ENCODE measurements at regions not wholly inside any gene's neighbourhood (a gene's known extent, or its start where the extent isn't known, plus 50 kb on each side); places are given as distances from the start of the nearest gene placed in this dataset.
"Not testable (repeated sequence)": the region's sequence is repeated elsewhere in the genome, so short reads cannot be mapped to it uniquely, and the experiment has no call there.

- no peak for DNase-seq
Observed at GRCh38 chr13:34179481-34179880, 361.5 kb downstream of the RFC3 start.

GRCh38 chr13:34179927-34180326, 362.0 kb downstream of the RFC3 start:
- DNase-seq = no peak

GRCh38 chr13:34181256-34181655, 363.3 kb downstream of the RFC3 start:
- not testable (repeated sequence) for DNase-seq

- DNase-seq = no peak
Observed at GRCh38 chr13:34189946-34190345, 372.0 kb downstream of the RFC3 start.

GRCh38 chr13:34201050-34201913, 383.3 kb downstream of the RFC3 start:
- DNase-seq = no peak

- DNase-seq = no peak
Observed at GRCh38 chr13:34207334-34207733, 389.4 kb downstream of the RFC3 start.

- no peak for DNase-seq
Observed at GRCh38 chr13:34207872-34208271, 389.9 kb downstream of the RFC3 start.

- DNase-seq = no peak
Observed at GRCh38 chr13:34208336-34208735, 390.4 kb downstream of the RFC3 start.

GRCh38 chr13:34210341-34210740, 392.4 kb downstream of the RFC3 start:
- DNase-seq = no peak

GRCh38 chr13:34214686-34215085, 396.7 kb downstream of the RFC3 start:
- DNase-seq = no peak

- no peak for DNase-seq
Observed at GRCh38 chr13:34216256-34216655, 398.3 kb downstream of the RFC3 start.

- DNase-seq = no peak
Observed at GRCh38 chr13:34217343-34218025, 399.5 kb downstream of the RFC3 start.

- DNase-seq = no peak
Observed at GRCh38 chr13:34223984-34224383, 406.0 kb downstream of the RFC3 start.

GRCh38 chr13:34224877-34225276, 406.9 kb downstream of the RFC3 start:
- no peak for DNase-seq

GRCh38 chr13:34230271-34230670, 412.3 kb downstream of the RFC3 start:
- no peak for DNase-seq

- DNase-seq = no peak
Observed at GRCh38 chr13:34241332-34241731, 423.4 kb downstream of the RFC3 start.

GRCh38 chr13:34243403-34243802, 425.5 kb downstream of the RFC3 start:
- DNase-seq = no peak

GRCh38 chr13:34246511-34246910, 428.6 kb downstream of the RFC3 start:
- DNase-seq = no peak

- DNase-seq = no peak
Observed at GRCh38 chr13:34247596-34247995, 429.6 kb downstream of the RFC3 start.

- no peak for DNase-seq
Observed at GRCh38 chr13:34249546-34250039, 431.6 kb downstream of the RFC3 start.

GRCh38 chr13:34250151-34250670, 432.3 kb downstream of the RFC3 start:
- DNase-seq = no peak

- no peak for DNase-seq
Observed at GRCh38 chr13:34254366-34254765, 436.4 kb downstream of the RFC3 start.

- DNase-seq = no peak
Observed at GRCh38 chr13:34255711-34256110, 437.8 kb downstream of the RFC3 start.

- DNase-seq = no peak
Observed at GRCh38 chr13:34256236-34256635, 438.3 kb downstream of the RFC3 start.
